Central memory CD8-positive, alpha-beta T cell (primary cell): ENCODE measurements at regions not wholly inside any gene's neighbourhood (a gene's known extent, or its start where the extent isn't known, plus 50 kb on each side); places are given as distances from the start of the nearest gene placed in this dataset.

ENCODE experiments used
- ATAC-seq: fragments of 150-1000 bp; cut with Tn5 transposase; replicated peaks from 2 replicates; pipeline ENCODE4 v1.10.0; 2022; ENCODE audit warnings: mild to moderate bottlenecking, moderate FRiP score, moderate number of reproducible peaks; ENCODE audit not compliant: poor library complexity, severe bottlenecking; ENCODE audit errors: extremely low read depth
- DNase-seq, 2 donors: peaks; one replicate each; pipeline ENCODE4 v3.0.0; 2021; ENCODE audit warnings: low spot score in 2 of 2
- H3K27ac Mint-ChIP-seq: one replicate; pipeline ENCODE4 v1.8.0; 2022; ENCODE audit warnings: low read depth, mild to moderate bottlenecking, moderate library complexity, mixed read lengths
- H3K27me3 Mint-ChIP-seq: one replicate; pipeline ENCODE4 v1.8.0; 2022; ENCODE audit warnings: mixed read lengths
- H3K36me3 Mint-ChIP-seq: one replicate; pipeline ENCODE4 v1.8.0; 2022; ENCODE audit warnings: mild to moderate bottlenecking, moderate library complexity, mixed read lengths; ENCODE audit not compliant: insufficient read depth
- H3K4me1 Mint-ChIP-seq: one replicate; pipeline ENCODE4 v1.8.0; 2022; ENCODE audit warnings: mixed read lengths
- H3K4me3 Mint-ChIP-seq: one replicate; pipeline ENCODE4 v1.8.0; 2022; ENCODE audit warnings: mild to moderate bottlenecking, moderate library complexity, mixed read lengths
- H3K9me3 Mint-ChIP-seq: one replicate; pipeline ENCODE4 v1.8.0; 2022; ENCODE audit warnings: mixed read lengths

GRCh38 chr9:87158765-87159164 lies 211.5 kb upstream of the GAS1 start:
- Mint-ChIP-seq H3K27me3 (peaks cover 18% of the 10 kb centered on the region), H3K4me3 (no peak overlapping the region), H3K27ac (no peak overlapping the region), H3K9me3 (no peaks in the 10 kb centered on the region), H3K36me3 (no peaks in the 10 kb centered on the region), H3K4me1 (no peaks in the 10 kb centered on the region)
- no peak for ATAC-seq
- no peak for DNase-seq

GRCh38 chr9:87160148-87161102 lies 213.1 kb upstream of the GAS1 start:
- Mint-ChIP-seq H3K36me3 (no peaks in the 10 kb centered on the region), H3K4me3 (no peak overlapping the region), H3K27me3 (peaks cover 27% of the 10 kb centered on the region), H3K4me1 (no peaks in the 10 kb centered on the region), H3K9me3 (no peaks in the 10 kb centered on the region), H3K27ac (no peak overlapping the region)
- DNase-seq, result no peak
- ATAC-seq, result no peak

- DNase-seq (no peak), ATAC-seq (no peak)
- no peaks in the 10 kb centered on the region for H3K4me1 Mint-ChIP-seq
- no peaks in the 10 kb centered on the region for H3K9me3 Mint-ChIP-seq
- no peak overlapping the region for H3K4me3 Mint-ChIP-seq
- H3K27me3 Mint-ChIP-seq, result peaks cover 51% of the 10 kb centered on the region
- H3K36me3 Mint-ChIP-seq, result no peaks in the 10 kb centered on the region
- no peak overlapping the region for H3K27ac Mint-ChIP-seq
Measured at GRCh38 chr9:87167161-87167560, 219.9 kb upstream of the GAS1 start.

GRCh38 chr9:87167582-87167981 lies 220.3 kb upstream of the GAS1 start:
- H3K9me3 Mint-ChIP-seq, result no peaks in the 10 kb centered on the region
- peaks cover 51% of the 10 kb centered on the region for H3K27me3 Mint-ChIP-seq

GRCh38 chr9:87178302-87178701 lies 231.0 kb upstream of the GAS1 start:
- H3K9me3 Mint-ChIP-seq, result no peaks in the 10 kb centered on the region

More at GRCh38 chr9:87167582-87167981, 220.3 kb upstream of the GAS1 start:
- Mint-ChIP-seq H3K4me3 (no peak overlapping the region), H3K27ac (no peak overlapping the region), H3K36me3 (no peaks in the 10 kb centered on the region), H3K4me1 (no peaks in the 10 kb centered on the region)
- DNase-seq (no peak), ATAC-seq (no peak)

GRCh38 chr9:87179553-87180340 lies 232.4 kb upstream of the GAS1 start:
- ATAC-seq, result no peak
- H3K27ac Mint-ChIP-seq, result no peak overlapping the region

More at GRCh38 chr9:87178302-87178701, 231.0 kb upstream of the GAS1 start:
- DNase-seq, result no peak
- H3K36me3 Mint-ChIP-seq, result no peaks in the 10 kb centered on the region
- no peak overlapping the region for H3K4me3 Mint-ChIP-seq
- H3K27ac Mint-ChIP-seq, result no peak overlapping the region
- no peak for ATAC-seq
- H3K27me3 Mint-ChIP-seq, result no peaks in the 10 kb centered on the region
- no peaks in the 10 kb centered on the region for H3K4me1 Mint-ChIP-seq

GRCh38 chr9:87180361-87180760 lies 233.1 kb upstream of the GAS1 start:
- DNase-seq, result no peak
- Mint-ChIP-seq H3K27me3 (no peaks in the 10 kb centered on the region), H3K4me1 (no peaks in the 10 kb centered on the region), H3K4me3 (no peak overlapping the region), H3K27ac (no peak overlapping the region), H3K36me3 (no peaks in the 10 kb centered on the region), H3K9me3 (no peaks in the 10 kb centered on the region)
- ATAC-seq, result no peak

More at GRCh38 chr9:87179553-87180340, 232.4 kb upstream of the GAS1 start:
- no peak overlapping the region for H3K4me3 Mint-ChIP-seq
- DNase-seq, result no peak
- no peaks in the 10 kb centered on the region for H3K4me1 Mint-ChIP-seq
- H3K27me3 Mint-ChIP-seq, result no peaks in the 10 kb centered on the region
- H3K9me3 Mint-ChIP-seq, result no peaks in the 10 kb centered on the region
- no peaks in the 10 kb centered on the region for H3K36me3 Mint-ChIP-seq

GRCh38 chr9:87180841-87181240 lies 233.5 kb upstream of the GAS1 start:
- no peak for ATAC-seq
- no peaks in the 10 kb centered on the region for H3K36me3 Mint-ChIP-seq
- no peaks in the 10 kb centered on the region for H3K4me1 Mint-ChIP-seq
- DNase-seq, result no peak
- H3K9me3 Mint-ChIP-seq, result no peaks in the 10 kb centered on the region
- no peaks in the 10 kb centered on the region for H3K27me3 Mint-ChIP-seq
- no peak overlapping the region for H3K27ac Mint-ChIP-seq
- H3K4me3 Mint-ChIP-seq, result no peak overlapping the region

- H3K36me3 Mint-ChIP-seq, result no peaks in the 10 kb centered on the region
Measured at GRCh38 chr9:87181670-87182069, 234.4 kb upstream of the GAS1 start.

GRCh38 chr9:87184956-87185642 lies 237.8 kb upstream of the GAS1 start:
- Mint-ChIP-seq H3K4me1 (no peaks in the 10 kb centered on the region), H3K27me3 (peaks cover 22% of the 10 kb centered on the region), H3K36me3 (no peaks in the 10 kb centered on the region), H3K27ac (no peak overlapping the region), H3K9me3 (no peaks in the 10 kb centered on the region), H3K4me3 (no peak overlapping the region)
- ATAC-seq (no peak), DNase-seq (no peak)

More at GRCh38 chr9:87181670-87182069, 234.4 kb upstream of the GAS1 start:
- DNase-seq, result no peak
- no peak overlapping the region for H3K4me3 Mint-ChIP-seq
- H3K9me3 Mint-ChIP-seq, result no peaks in the 10 kb centered on the region
- peaks cover 6% of the 10 kb centered on the region for H3K27me3 Mint-ChIP-seq
- ATAC-seq, result no peak
- H3K4me1 Mint-ChIP-seq, result no peaks in the 10 kb centered on the region
- no peak overlapping the region for H3K27ac Mint-ChIP-seq

- H3K4me1 Mint-ChIP-seq, result no peaks in the 10 kb centered on the region
- no peaks in the 10 kb centered on the region for H3K9me3 Mint-ChIP-seq
- H3K27me3 Mint-ChIP-seq, result peaks cover 22% of the 10 kb centered on the region
- no peaks in the 10 kb centered on the region for H3K36me3 Mint-ChIP-seq
- no peak for ATAC-seq
- no peak overlapping the region for H3K4me3 Mint-ChIP-seq
- DNase-seq, result no peak
- no peak overlapping the region for H3K27ac Mint-ChIP-seq
Measured at GRCh38 chr9:87187656-87188055, 240.3 kb upstream of the GAS1 start.

- DNase-seq (no peak), ATAC-seq (no peak)
- Mint-ChIP-seq H3K36me3 (no peaks in the 10 kb centered on the region), H3K27me3 (peaks cover 22% of the 10 kb centered on the region), H3K27ac (no peak overlapping the region), H3K4me1 (no peaks in the 10 kb centered on the region), H3K9me3 (no peaks in the 10 kb centered on the region), H3K4me3 (no peak overlapping the region)
Measured at GRCh38 chr9:87189006-87189405, 241.7 kb upstream of the GAS1 start.
